Cardiac muscle cell (in vitro differentiated cells and primary cell): ENCODE measurements at regions not wholly inside any gene's neighbourhood (a gene's known extent, or its start where the extent isn't known, plus 50 kb on each side); places are given as distances from the start of the nearest gene placed in this dataset.

Experiments
- DNase-seq, 2 donors: peaks; one replicate each; pipeline versions ENCODE4 v3.0.0 to v3.0.0-alpha.2; 2010 to 2017; ENCODE audit warnings: low read depth in 1 of 2, low spot score in 1 of 2
- H3K27ac ChIP-seq: fragments of 200-600 bp; sonication (generic); 2 replicates; pipeline ENCODE4 v1.5.1; 2016
- H3K27me3 ChIP-seq: fragments of 200-600 bp; sonication (generic); 2 replicates; pipeline ENCODE4 v1.6.0; 2016; ENCODE audit warnings: control low read depth
- H3K36me3 ChIP-seq: fragments of 200-600 bp; sonication (generic); 2 replicates; pipeline ENCODE4 v1.5.1; 2016; ENCODE audit warnings: control low read depth
- H3K4me1 ChIP-seq: fragments of 200-600 bp; sonication (generic); 2 replicates; pipeline ENCODE4 v1.8.1; 2017; ENCODE audit warnings: low read depth, mild to moderate bottlenecking, mixed run types
- H3K4me3 ChIP-seq: fragments of 200-600 bp; sonication (generic); 2 replicates; pipeline ENCODE4 v1.5.1; 2016; ENCODE audit warnings: mild to moderate bottlenecking
- H3K9me3 ChIP-seq: fragments of 200-600 bp; sonication (generic); 2 replicates; pipeline ENCODE4 v1.5.1; 2017; ENCODE audit warnings: low read depth, mild to moderate bottlenecking, control low read depth
- TF ChIP-seq, protein P1 (sequence below): IDR thresholded peaks from 2 replicates; pipeline ENCODE4 v1.5.1; 2012; ENCODE audit warnings: low read depth, mild to moderate bottlenecking, low read length

DNA sequence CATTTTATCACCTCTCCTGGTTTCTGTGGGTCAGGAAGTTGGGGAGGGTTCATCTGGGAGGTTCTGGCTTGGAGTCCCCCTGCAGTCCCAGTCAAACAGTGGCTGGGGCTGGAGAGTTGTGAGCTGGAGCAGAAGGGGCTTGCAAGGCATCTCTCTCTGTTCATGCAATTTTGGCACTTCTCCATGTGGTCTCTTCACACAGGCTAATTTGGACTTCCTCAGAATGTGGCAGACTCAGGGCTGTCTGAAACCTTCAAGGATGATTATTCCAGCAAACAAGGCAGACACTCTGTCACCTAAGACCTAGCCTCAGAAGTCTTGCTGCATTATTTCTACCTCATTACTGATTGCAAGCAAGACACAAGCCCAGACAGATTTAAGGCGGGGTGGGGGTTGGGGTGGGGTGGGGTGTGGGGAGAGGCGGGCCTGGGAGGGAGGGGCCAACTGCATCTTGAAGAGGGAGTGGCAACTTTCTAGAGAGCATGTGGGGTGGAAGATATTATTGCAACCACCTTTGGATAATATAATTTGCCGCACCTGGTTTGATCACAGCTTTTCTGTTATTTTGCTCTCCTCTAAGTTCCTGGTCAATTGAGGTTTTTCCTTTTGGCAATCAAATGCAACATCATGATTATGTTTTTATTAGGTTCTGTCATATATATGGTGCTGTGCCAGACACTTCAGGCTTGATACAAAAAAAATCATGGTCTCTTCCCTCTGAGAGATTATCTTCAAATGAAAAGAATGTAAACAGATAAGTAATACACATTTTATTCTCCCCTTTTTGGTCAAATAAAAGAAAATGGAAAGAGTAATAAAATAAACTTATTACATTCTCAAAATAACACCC, 799.5 kb downstream of the RPA4 start:
- H3K27me3 ChIP-seq = no peaks in the 10 kb centered on the region
- DNase-seq = peak in 1 of 2 donors; percentile 3
- TF ChIP-seq, protein P1, sequence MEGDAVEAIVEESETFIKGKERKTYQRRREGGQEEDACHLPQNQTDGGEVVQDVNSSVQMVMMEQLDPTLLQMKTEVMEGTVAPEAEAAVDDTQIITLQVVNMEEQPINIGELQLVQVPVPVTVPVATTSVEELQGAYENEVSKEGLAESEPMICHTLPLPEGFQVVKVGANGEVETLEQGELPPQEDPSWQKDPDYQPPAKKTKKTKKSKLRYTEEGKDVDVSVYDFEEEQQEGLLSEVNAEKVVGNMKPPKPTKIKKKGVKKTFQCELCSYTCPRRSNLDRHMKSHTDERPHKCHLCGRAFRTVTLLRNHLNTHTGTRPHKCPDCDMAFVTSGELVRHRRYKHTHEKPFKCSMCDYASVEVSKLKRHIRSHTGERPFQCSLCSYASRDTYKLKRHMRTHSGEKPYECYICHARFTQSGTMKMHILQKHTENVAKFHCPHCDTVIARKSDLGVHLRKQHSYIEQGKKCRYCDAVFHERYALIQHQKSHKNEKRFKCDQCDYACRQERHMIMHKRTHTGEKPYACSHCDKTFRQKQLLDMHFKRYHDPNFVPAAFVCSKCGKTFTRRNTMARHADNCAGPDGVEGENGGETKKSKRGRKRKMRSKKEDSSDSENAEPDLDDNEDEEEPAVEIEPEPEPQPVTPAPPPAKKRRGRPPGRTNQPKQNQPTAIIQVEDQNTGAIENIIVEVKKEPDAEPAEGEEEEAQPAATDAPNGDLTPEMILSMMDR = no peak
- H3K36me3 ChIP-seq = no peaks in the 10 kb centered on the region
- no peaks in the 10 kb centered on the region for H3K4me1 ChIP-seq
- no peak overlapping the region for H3K4me3 ChIP-seq
- H3K9me3 ChIP-seq = no peaks in the 10 kb centered on the region
- no peak overlapping the region for H3K27ac ChIP-seq

DNA sequence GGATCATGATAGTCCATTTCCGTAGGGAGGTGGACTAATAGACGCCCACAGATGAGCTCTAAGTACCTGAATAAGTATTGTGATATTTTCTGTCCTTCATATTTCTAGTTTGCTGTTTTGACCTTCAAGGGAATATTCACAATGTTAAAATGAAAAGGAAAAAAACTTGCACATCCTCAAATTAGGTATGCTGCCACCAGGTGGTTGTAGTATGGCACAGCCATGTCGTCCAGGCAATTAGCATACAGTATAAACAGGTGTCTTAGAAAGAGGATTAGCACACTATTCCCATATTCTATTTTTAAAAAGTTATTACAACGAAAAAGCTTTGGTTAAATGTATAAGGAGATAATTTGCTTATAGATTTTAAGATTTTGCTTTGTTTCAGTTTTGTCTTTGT, 802.0 kb downstream of the RPA4 start:
- Histone ChIP-seq H3K27ac (no peak overlapping the region), H3K9me3 (no peaks in the 10 kb centered on the region), H3K4me1 (no peaks in the 10 kb centered on the region), H3K27me3 (no peaks in the 10 kb centered on the region), H3K36me3 (no peaks in the 10 kb centered on the region), H3K4me3 (no peak overlapping the region)
- peak; percentile 59 to 61 for DNase-seq
- TF ChIP-seq, protein P1 = peak; percentile 65

DNA sequence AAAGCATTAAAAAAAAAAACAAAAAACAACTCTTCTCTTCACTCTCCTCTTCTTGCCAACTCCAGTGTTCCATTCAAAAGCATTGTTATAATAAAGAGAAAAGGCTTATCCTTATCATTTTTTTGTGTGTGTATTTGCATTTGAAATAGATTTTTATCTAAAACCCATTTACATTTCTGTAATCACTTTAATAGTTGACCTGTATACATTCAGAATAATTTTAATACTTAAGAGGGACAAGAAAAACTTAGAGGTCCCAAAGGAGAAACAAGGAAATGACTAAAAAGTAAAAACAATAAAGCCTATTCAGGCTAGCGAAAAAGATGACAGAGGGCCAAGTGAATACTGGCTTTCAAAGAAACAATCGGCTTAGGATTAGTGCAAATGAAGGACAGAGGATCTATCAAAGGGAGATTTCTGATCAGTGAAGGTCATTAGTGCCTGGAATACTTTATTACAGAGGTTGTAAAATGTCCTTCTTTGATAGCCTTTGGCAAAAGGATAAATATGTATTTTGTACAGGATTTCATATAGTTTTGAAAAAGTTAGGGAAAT, 808.3 kb downstream of the RPA4 start:
- H3K4me3 ChIP-seq = no peak overlapping the region
- no peak for DNase-seq
- no peaks in the 10 kb centered on the region for H3K9me3 ChIP-seq
- TF ChIP-seq, protein P1 = no peak
- H3K27me3 ChIP-seq = no peaks in the 10 kb centered on the region
- no peaks in the 10 kb centered on the region for H3K4me1 ChIP-seq
- no peaks in the 10 kb centered on the region for H3K36me3 ChIP-seq
- no peak overlapping the region for H3K27ac ChIP-seq

DNA sequence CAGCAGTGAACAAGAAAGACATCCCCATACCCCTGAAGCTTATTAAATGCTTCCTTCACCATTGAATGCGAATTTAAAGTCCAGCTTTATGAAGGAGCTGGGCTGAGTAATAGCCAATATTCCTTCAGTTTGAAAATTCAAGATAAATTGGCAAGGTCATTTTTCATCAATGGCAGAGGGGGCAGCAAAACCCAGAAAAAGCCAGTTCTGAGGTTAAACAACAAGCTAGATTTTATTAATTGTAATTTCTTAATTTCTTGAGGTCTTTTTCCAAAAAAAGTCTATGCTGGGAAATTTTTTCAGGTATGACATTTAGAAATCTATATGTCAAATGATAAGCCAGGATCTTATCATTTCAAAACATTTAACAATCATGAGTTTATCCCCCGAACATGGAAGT, 808.9 kb downstream of the RPA4 start:
- Histone ChIP-seq H3K36me3 (no peaks in the 10 kb centered on the region), H3K9me3 (no peaks in the 10 kb centered on the region), H3K27me3 (no peaks in the 10 kb centered on the region), H3K27ac (no peak overlapping the region), H3K4me3 (no peak overlapping the region), H3K4me1 (no peaks in the 10 kb centered on the region)
- TF ChIP-seq, protein P1 = no peak
- DNase-seq = no peak

DNA sequence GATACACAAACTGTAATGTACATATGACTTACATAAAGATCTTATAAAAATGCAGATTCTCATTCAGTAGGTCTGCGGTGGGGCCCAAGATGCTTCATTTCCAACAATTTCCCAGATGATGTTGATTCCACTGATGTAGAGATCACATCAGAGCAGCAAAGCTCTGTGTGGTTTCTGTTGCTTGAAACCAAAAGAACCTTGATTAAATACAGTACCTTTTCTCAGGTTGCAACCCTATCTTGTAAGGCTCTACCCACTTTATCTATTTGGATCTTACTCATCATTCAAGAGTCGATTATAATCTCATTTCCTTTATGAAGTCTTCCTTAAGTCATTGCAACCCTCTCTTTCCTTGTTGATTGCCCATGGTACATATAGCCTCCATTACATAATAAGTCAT, 816.8 kb downstream of the RPA4 start:
- H3K9me3 ChIP-seq = no peaks in the 10 kb centered on the region
- H3K4me3 ChIP-seq = no peak overlapping the region
- H3K27ac ChIP-seq = no peak overlapping the region
- no peaks in the 10 kb centered on the region for H3K36me3 ChIP-seq
- no peak for DNase-seq
- no peaks in the 10 kb centered on the region for H3K4me1 ChIP-seq
- H3K27me3 ChIP-seq = no peaks in the 10 kb centered on the region
- TF ChIP-seq, protein P1 = no peak
